ENCODE measurements at regions not wholly inside any gene's neighbourhood (a gene's known extent, or its start where the extent isn't known, plus 50 kb on each side); places are given as distances from the start of the nearest gene placed in this dataset.

DNA sequence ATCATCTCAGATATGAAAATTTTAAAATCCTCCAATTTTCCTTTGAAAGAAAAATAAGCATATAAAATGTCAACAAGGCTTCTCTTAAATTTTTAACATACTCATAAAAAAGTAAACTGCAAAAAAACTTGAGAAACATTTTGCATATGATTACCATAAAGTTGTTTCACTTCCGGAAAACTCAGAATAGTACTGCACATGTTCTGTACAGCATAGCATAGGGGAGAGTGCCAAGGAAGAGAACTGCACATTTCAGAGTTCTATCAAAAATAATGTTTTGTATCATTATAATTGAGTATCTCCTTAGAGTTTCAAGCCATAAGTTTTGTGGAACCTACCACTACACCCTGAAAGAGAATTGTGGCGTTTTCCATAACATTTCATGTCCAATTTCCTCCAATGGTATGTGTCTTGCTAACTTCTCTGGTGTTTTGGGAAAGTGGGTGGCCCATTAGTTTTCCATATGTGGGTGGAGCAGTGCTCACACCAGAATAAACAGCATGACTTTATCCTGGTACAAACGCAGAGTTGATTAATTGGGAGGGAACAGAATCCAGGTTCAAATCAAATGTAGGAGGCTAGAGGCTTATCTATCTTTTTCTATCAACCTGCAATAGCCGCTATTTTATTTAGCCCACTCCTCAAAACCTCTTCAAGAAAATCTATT, 430.9 kb downstream of the LMO4 start:
- DNase-seq (ENCODE audit: insufficient read length, low spot score) (no peak), FAIRE-seq (no peak)

GRCh38 chr1:87760155-87760554, 431.5 kb downstream of the LMO4 start:
- FAIRE-seq (no peak), DNase-seq (ENCODE audit: insufficient read length, low spot score) (no peak)

GRCh38 chr1:87760654-87761053, 432.0 kb downstream of the LMO4 start:
- DNase-seq (ENCODE audit: insufficient read length, low spot score) (no peak), FAIRE-seq (no peak)

- FAIRE-seq (no peak), DNase-seq (ENCODE audit: insufficient read length, low spot score) (no peak)
These were observed 434.8 kb downstream of the LMO4 start for GRCh38 chr1:87763483-87763882.

- DNase-seq (ENCODE audit: insufficient read length, low spot score) (no peak), FAIRE-seq (no peak)
These were observed 436.5 kb downstream of the LMO4 start for GRCh38 chr1:87765057-87765680.

- DNase-seq (ENCODE audit: insufficient read length, low spot score) (no peak), FAIRE-seq (no peak)
These were observed 437.0 kb downstream of the LMO4 start for GRCh38 chr1:87765681-87766070.

DNA sequence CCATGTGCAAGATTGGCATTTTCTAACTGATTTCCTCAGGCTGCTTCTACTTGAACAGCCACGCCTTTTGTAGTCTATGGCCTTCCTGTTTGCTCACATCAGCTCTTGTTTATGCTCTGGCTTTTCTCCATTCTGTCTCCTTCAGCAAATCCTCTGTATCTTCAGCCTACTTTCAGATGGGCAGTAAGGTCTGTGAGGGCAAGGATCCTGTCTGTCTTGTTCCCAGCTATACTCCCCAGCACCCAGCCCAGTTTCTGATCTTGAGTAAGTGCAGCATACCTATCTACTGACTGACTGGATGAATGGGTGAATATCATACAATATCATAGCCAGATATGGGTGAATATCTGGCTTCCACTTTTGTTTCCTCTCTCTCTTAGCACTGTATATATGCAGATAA, 438.1 kb downstream of the LMO4 start:
- DNase-seq (ENCODE audit: insufficient read length, low spot score): no peak
- no peak for FAIRE-seq

GRCh38 chr1:87778896-87779295, 450.2 kb downstream of the LMO4 start:
- no peak for DNase-seq (ENCODE audit: insufficient read length, low spot score)
- FAIRE-seq: no peak

GRCh38 chr1:87781554-87781953, 452.9 kb downstream of the LMO4 start:
- no peak for FAIRE-seq
- no peak for DNase-seq (ENCODE audit: insufficient read length, low spot score)

DNA sequence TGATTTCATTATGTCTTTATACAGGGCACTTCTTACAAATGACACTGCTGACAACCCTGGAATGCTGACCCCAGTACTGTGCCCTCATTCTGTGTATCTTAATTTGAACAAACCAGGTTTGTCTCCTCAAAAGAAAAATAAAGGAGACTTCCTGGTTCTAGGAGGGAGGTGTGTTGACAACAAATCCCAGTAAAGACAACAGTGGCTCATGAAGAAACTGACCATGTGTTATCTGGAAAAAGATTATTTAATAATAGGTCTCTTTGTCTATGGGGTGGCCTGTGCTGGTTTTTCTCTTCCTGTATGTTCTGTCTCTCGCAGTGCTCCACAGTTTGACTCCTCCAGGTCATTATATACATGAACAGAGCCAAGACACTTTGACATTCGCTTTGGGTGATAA, 454.6 kb downstream of the LMO4 start:
- DNase-seq (ENCODE audit: insufficient read length, low spot score) (no peak), FAIRE-seq (no peak)

- FAIRE-seq (no peak), DNase-seq (ENCODE audit: insufficient read length, low spot score) (no peak)
These were observed 456.7 kb downstream of the LMO4 start for GRCh38 chr1:87785386-87785785.

GRCh38 chr1:87786229-87786628, 457.5 kb downstream of the LMO4 start:
- DNase-seq (ENCODE audit: insufficient read length, low spot score) (no peak), FAIRE-seq (no peak)

- DNase-seq (ENCODE audit: insufficient read length, low spot score) (no peak), FAIRE-seq (no peak)
These were observed 458.3 kb downstream of the LMO4 start for GRCh38 chr1:87786861-87787545.

DNA sequence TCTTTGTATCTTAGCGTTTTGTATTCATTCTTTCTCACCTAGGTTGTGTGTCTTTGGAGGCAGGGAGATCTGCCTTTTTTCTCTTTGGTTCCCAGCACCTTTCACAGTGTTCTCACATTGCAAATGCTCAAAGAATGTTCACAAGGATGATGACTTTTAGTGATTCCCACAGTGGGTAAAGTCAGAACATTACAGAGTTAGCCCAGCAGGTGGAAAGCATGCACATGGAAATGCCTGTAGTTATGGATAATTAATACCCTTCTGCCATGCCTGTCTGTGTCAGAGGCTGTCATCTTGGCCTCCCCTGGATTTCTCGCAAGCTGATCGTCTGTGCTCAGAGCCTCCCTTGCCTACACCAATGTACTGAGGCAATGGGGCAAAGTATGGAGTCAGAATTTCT, 458.9 kb downstream of the LMO4 start:
- DNase-seq (ENCODE audit: insufficient read length, low spot score): no peak
- no peak for FAIRE-seq

DNA sequence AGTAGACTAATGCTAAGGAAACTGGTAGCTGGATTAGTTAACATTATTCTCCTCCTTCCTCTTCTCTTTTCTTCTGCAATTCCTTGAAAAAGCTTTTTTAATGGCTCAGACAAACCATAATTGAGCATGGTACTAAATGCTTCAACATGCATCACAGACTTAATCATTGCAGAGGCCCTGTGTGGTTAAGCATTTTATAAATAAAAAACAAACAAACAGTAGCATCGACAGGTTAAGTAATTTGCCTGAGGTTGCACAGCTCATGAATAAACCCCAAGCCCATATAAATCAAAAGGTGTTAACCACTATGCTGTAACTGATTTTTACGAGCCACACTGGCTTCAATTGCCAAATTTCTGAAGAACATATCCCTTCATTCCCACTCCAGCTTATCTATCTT, 462.1 kb downstream of the LMO4 start:
- FAIRE-seq (no peak), DNase-seq (ENCODE audit: insufficient read length, low spot score) (no peak)

DNA sequence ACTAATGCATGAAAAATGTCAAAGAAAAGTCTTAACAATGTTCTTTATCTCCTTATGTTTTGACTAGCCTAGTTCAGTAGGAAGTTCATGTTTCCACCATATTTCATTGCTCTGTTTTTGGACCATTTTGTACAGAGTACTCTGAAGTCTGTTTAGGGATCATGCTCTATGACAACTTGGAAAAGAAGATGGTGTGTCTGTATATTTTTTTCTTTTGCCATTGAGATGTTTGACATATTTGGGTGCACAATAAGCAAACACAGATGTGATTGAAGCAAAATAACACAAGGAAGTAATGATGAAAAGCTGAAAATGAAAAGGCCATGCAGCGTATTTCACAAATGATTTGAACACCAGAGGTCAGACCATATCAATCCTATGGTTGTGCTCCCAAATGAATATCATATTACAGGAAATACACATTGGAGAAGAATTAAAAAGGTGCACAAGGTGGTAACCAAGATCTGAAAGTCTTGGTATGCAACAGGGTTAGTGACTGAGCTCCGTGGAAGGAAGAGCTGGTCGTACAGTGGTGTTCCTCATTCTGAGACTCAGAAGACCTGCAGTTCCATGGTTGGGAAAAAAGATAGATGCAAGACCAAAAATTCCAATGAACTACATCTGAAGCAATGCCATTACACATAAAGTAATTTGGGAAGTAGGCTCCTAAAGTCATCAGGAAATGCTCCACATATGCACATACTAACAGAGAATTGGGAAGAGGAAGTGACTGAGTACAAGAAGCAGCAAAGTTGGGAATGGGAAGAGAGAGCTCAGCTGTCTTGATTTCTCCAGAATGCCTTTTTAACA, 463.5 kb downstream of the LMO4 start:
- no peak for FAIRE-seq
- no peak for DNase-seq (ENCODE audit: insufficient read length, low spot score)

GRCh38 chr1:87794788-87795614, 466.3 kb downstream of the LMO4 start:
- FAIRE-seq (peak; percentile 28), DNase-seq (ENCODE audit: insufficient read length, low spot score) (peak; percentile 54)

DNA sequence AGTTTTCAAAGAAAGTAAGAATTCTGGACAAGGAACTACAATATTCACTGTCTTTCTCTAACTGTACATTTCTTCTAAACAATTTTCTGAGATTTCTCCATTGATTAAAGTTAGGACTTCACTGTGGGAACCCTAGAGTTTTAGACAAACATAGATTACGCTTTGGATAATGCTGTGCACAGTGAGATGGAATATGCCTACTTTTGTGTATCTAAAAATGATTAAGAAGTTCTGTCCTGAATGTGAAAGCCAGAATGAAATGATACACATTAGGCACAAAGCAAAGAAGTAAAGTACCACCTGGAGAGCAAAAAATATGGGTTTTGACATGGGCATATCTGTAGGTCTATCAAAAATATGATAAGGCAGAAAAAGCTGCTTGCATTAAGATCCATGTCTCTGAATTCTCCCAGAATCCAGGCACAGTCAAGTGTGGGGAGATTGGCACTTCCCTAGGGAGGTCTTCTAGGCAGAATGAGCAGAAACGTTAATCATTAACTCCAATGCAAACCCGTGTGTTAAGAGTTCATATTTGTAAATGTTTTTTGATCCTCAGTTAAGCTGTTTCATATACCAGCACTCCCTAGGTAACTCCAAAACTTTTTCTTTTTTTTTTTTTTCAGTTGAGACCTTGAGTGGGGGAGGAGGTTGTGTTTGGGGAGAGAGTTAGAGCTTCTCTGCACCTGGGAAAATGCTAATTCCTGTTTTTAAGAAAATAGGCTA, 467.1 kb downstream of the LMO4 start:
- DNase-seq (ENCODE audit: insufficient read length, low spot score) (no peak), FAIRE-seq (no peak)

DNA sequence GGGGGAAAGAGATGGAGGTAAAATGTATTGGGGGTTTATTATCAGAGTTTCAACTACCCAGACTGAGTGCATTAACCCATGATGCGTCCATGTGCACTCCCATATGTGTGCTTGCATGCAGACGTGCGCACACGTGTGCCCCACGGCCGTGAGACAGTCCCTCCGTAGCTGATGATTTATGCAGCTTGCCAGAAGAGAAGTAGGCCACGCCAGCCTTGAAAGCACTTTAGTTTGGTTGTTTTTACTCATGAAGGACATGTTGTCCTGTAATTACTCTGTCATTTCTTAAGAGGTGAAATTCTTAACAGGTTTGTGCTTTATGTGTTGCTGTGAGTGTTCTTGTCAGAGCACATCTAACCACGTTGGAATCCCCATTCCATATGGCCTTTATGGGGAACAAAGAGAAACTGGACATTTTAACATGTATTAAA, 467.8 kb downstream of the LMO4 start:
- FAIRE-seq (no peak), DNase-seq (ENCODE audit: insufficient read length, low spot score) (no peak)

DNA sequence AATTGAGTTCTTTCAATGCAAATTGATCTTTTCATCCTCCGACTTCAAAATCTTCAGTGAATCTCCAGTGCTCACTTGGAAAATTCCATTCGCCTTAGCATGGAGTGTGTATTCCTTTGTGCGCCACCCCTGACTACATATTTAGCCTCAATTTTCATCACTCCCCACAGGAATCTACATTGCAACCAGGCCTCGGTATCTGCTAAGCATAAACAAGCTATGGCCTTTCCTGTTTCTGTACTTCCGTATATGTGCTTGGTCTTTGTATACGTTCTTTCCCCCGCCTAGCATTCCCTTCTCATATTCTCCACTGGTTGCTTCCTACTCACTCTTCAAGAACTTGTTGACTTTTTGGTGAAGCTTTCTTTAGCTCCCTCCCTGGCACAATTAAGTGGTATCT, 470.8 kb downstream of the LMO4 start:
- FAIRE-seq (no peak), DNase-seq (ENCODE audit: insufficient read length, low spot score) (no peak)

Data from HTR-8/SVneo (cell line).